CD14-positive monocyte (primary cell): ENCODE measurements at regions not wholly inside any gene's neighbourhood (a gene's known extent, or its start where the extent isn't known, plus 50 kb on each side); places are given as distances from the start of the nearest gene placed in this dataset.

ENCODE experiments used
- DNase-seq, 3 donors: peaks; one replicate each; pipeline ENCODE4 v3.0.0-alpha.2; 2011 to 2022
- H2AFZ ChIP-seq: 2 replicates; pipeline ENCODE4 v1.6.0; 2012; ENCODE audit warnings: mild to moderate bottlenecking, low read depth, low read length, inconsistent platforms; ENCODE audit not compliant: insufficient read depth, poor library complexity, severe bottlenecking
- H3K27ac ChIP-seq, 2 donors: 1 replicate in 1 of 2; 2 replicates in 1 of 2; pipeline ENCODE4 v1.5.1; 2012 to 2013; ENCODE audit warnings: low read length in 2 of 2, control low read depth in 1 of 2, inconsistent platforms in 1 of 2, low read depth in 1 of 2, mild to moderate bottlenecking in 1 of 2
- H3K27me3 ChIP-seq, 2 donors: one replicate each; pipeline versions ENCODE4 v1.6.0 to v1.6.1; 2011 to 2013; ENCODE audit warnings: low read length in 2 of 2; ENCODE audit not compliant: control insufficient read depth in 2 of 2, insufficient read depth in 2 of 2
- H3K36me3 ChIP-seq, 2 donors: replicated peaks in 1 of 2; 1 replicate in 1 of 2; 2 replicates in 1 of 2; pipeline versions ENCODE4 v1.5.1 to v1.6.1; 2012 to 2013; ENCODE audit warnings: low read length in 2 of 2, control low read depth in 1 of 2, inconsistent platforms in 1 of 2, mild to moderate bottlenecking in 1 of 2; ENCODE audit not compliant: insufficient read depth in 2 of 2, control insufficient read depth in 1 of 2
- H3K4me1 ChIP-seq, 2 donors: 1 replicate in 1 of 2; 2 replicates in 1 of 2; pipeline versions ENCODE4 v1.5.1 to v1.6.1; 2012 to 2013; ENCODE audit warnings: low read length in 2 of 2, control low read depth in 1 of 2, inconsistent platforms in 1 of 2, mild to moderate bottlenecking in 1 of 2, moderate library complexity in 1 of 2; ENCODE audit not compliant: insufficient read depth in 2 of 2, control insufficient read depth in 1 of 2
- H3K4me2 ChIP-seq: replicated peaks from 2 replicates; pipeline ENCODE3; 2012; ENCODE audit warnings: low read length, moderate library complexity, mild to moderate bottlenecking; ENCODE audit not compliant: poor library complexity, severe bottlenecking; ENCODE audit errors: extremely low read depth
- H3K4me3 ChIP-seq, 3 experiments: fragments of 200-600 bp in 1 of 3; sonication (generic) in 1 of 3; replicated peaks in 1 of 3; 1 replicate in 2 of 3; 2 replicates in 1 of 3; pipeline ENCODE4 v1.5.1; 2011 to 2013; ENCODE audit warnings: low read length in 3 of 3, mild to moderate bottlenecking in 3 of 3, control low read depth in 2 of 3, low read depth in 2 of 3, inconsistent platforms in 1 of 3, moderate library complexity in 1 of 3
- H3K79me2 ChIP-seq: 2 replicates; pipeline ENCODE4 v1.6.0; 2012; ENCODE audit warnings: mild to moderate bottlenecking, control low read depth, inconsistent platforms, low read length, moderate library complexity; ENCODE audit not compliant: insufficient read depth
- H3K9ac ChIP-seq: 2 replicates; pipeline ENCODE4 v1.6.0; 2017; ENCODE audit warnings: low read length, mild to moderate bottlenecking; ENCODE audit not compliant: insufficient read depth, poor library complexity, severe bottlenecking
- H3K9me3 ChIP-seq, 2 donors: replicated peaks in 1 of 2; 1 replicate in 1 of 2; 2 replicates in 1 of 2; pipeline versions ENCODE4 v1.5.1 to v1.6.1; 2012 to 2013; ENCODE audit warnings: low read length in 2 of 2, control low read depth in 1 of 2; ENCODE audit not compliant: control insufficient read depth in 1 of 2, insufficient read depth in 1 of 2
- H4K20me1 ChIP-seq: 2 replicates; pipeline ENCODE4 v1.6.0; 2012; ENCODE audit warnings: mild to moderate bottlenecking, low read length, control low read depth, moderate library complexity; ENCODE audit not compliant: insufficient read depth
- H3K27ac Mint-ChIP-seq, 7 donors: one replicate each; pipeline ENCODE4 v1.8.0; 2020; ENCODE audit warnings: mild to moderate bottlenecking in 7 of 7, mixed read lengths in 7 of 7, moderate library complexity in 6 of 7, inconsistent platforms in 2 of 7
- H3K27me3 Mint-ChIP-seq, 3 donors: one replicate each; pipeline ENCODE4 v1.8.0; 2021 to 2022; ENCODE audit warnings: low read depth in 3 of 3, mild to moderate bottlenecking in 3 of 3, mixed read lengths in 3 of 3, moderate library complexity in 3 of 3, inconsistent platforms in 1 of 3
- H3K36me3 Mint-ChIP-seq, 2 donors: one replicate each; pipeline ENCODE4 v1.8.0; 2020; ENCODE audit warnings: mixed read lengths in 2 of 2, inconsistent platforms in 1 of 2, mild to moderate bottlenecking in 1 of 2
- H3K4me1 Mint-ChIP-seq: one replicate; pipeline ENCODE4 v1.8.0; 2020; ENCODE audit warnings: mild to moderate bottlenecking, mixed read lengths
- H3K4me3 Mint-ChIP-seq, 2 donors: one replicate each; pipeline ENCODE4 v1.8.0; 2020; ENCODE audit warnings: mild to moderate bottlenecking in 2 of 2, mixed read lengths in 2 of 2, moderate library complexity in 1 of 2
- H3K9me3 Mint-ChIP-seq, 7 donors: one replicate each; pipeline ENCODE4 v1.8.0; 2020 to 2022; ENCODE audit warnings: mixed read lengths in 7 of 7, mild to moderate bottlenecking in 6 of 7, moderate library complexity in 6 of 7, inconsistent platforms in 2 of 7
- CTCF ChIP-seq: fragments of 200-600 bp; IDR thresholded peaks from one replicate; pipeline ENCODE4 v1.8.0; 2022; ENCODE audit warnings: antibody characterized with exemption, mild to moderate bottlenecking
- WGBS: methylation state at CpG from one replicate; pipeline ENCODE4 v1.1.5; 2013; ENCODE audit warnings: missing lambda C conversion rate; ENCODE audit not compliant: insufficient coverage; 5-methylcytosine and 5-hydroxymethylcytosine counted together
- intact Hi-C, 2 donors: fragments of 100-400 bp; cut with micrococcal nuclease; formaldehyde crosslinking; loops; one replicate each; pipeline versions ENCODE4 v1.15.0 to v1.15.1; 2023

- Histone ChIP-seq H3K27ac (peak overlapping the region in 1 of 2 donors; percentile 70), H3K4me1 (peaks cover 35 to 36% of the 10 kb centered on the region in 2 donors), H3K27me3 (no peaks in the 10 kb centered on the region), H3K36me3 (peaks cover 43 to 70% of the 10 kb centered on the region in 2 donors), H2AFZ (no peak overlapping the region), H3K79me2 (peaks cover 89% of the 10 kb centered on the region), H3K9ac (no peak overlapping the region), H3K9me3 (no peaks in the 10 kb centered on the region), H4K20me1 (peaks cover 100% of the 10 kb centered on the region), H3K4me2 (no peak overlapping the region), H3K4me3 (no peak overlapping the region)
- H3K36me3 Mint-ChIP-seq, result peaks cover 58 to 77% of the 10 kb centered on the region in 2 donors
- H3K9me3 Mint-ChIP-seq, result peaks cover 0 to 2% (median 0%) of the 10 kb centered on the region in 7 donors
- no peak overlapping the region for H3K4me3 Mint-ChIP-seq
- H3K27me3 Mint-ChIP-seq, result no peaks in the 10 kb centered on the region
- WGBS, result 100% methylated on average over 1 of the region's 7 CpGs
- DNase-seq, result no peak
- peak overlapping the region; percentile 15 to 83 (median 78) for H3K27ac Mint-ChIP-seq
- intact Hi-C loops, result loop anchor here in 1 of 2 donors (10.0 kb wide), 1 partner anchor 73 kb away; no protein-coding TSS in a partner anchor
- no peak for TF ChIP-seq CTCF
- peaks cover 54% of the 10 kb centered on the region for H3K4me1 Mint-ChIP-seq
Measured at GRCh38 chr2:74077636-74078035, 70.1 kb downstream of the BOLA3 start.

- DNase-seq, result no peak
- TF ChIP-seq CTCF, result no peak
- no peaks in the 10 kb centered on the region for H3K9me3 ChIP-seq
- Mint-ChIP-seq H3K27ac (peak overlapping the region in 3 of 7 donors; percentile 2 to 55 (median 16)), H3K4me3 (no peak overlapping the region), H3K4me1 (peaks cover 46% of the 10 kb centered on the region), H3K9me3 (peaks cover 0 to 2% (median 0%) of the 10 kb centered on the region in 7 donors), H3K27me3 (no peaks in the 10 kb centered on the region), H3K36me3 (peaks cover 62 to 80% of the 10 kb centered on the region in 2 donors)
- H3K9ac ChIP-seq, result no peak overlapping the region
- H2AFZ ChIP-seq, result no peak overlapping the region
- peaks cover 89% of the 10 kb centered on the region for H3K79me2 ChIP-seq
- H3K4me2 ChIP-seq, result no peak overlapping the region
- no peak overlapping the region for H3K27ac ChIP-seq
- intact Hi-C loops, result loop anchor here in 1 of 2 donors (10.0 kb wide), 1 partner anchor 74 kb away; no protein-coding TSS in a partner anchor
- H4K20me1 ChIP-seq, result peaks cover 100% of the 10 kb centered on the region
- H3K36me3 ChIP-seq, result peaks cover 51 to 77% of the 10 kb centered on the region in 2 donors
- H3K4me3 ChIP-seq, result no peak overlapping the region
- H3K4me1 ChIP-seq, result peaks cover 27% of the 10 kb centered on the region in 2 donors
- H3K27me3 ChIP-seq, result no peaks in the 10 kb centered on the region
Measured at GRCh38 chr2:74078466-74078865, 69.2 kb downstream of the BOLA3 start.
